Liver (tissue), 8 donors: ENCODE measurements at regions not wholly inside any gene's neighbourhood (a gene's known extent, or its start where the extent isn't known, plus 50 kb on each side); places are given as distances from the start of the nearest gene placed in this dataset.

Source experiments
- DNase-seq: peaks from one replicate; pipeline ENCODE4 v3.0.0-alpha.2; 2017; ENCODE audit warnings: low spot score
- H3K27ac ChIP-seq, 2 donors: one replicate each; pipeline ENCODE4 v1.7.0; 2013; ENCODE audit warnings: inconsistent platforms in 2 of 2, low read length in 2 of 2, control low read depth in 1 of 2, low read depth in 1 of 2, mild to moderate bottlenecking in 1 of 2
- H3K27me3 ChIP-seq, 4 donors: one replicate each; pipeline versions ENCODE4 v1.6.1 to v1.7.0; 2013; ENCODE audit warnings: low read length in 3 of 4, inconsistent platforms in 1 of 4, mild to moderate bottlenecking in 1 of 4, moderate library complexity in 1 of 4; ENCODE audit not compliant: control insufficient read depth in 4 of 4, insufficient read depth in 4 of 4
- H3K36me3 ChIP-seq, 4 donors: one replicate each; pipeline versions ENCODE4 v1.6.1 to v1.7.0; 2013; ENCODE audit warnings: low read length in 3 of 4, mild to moderate bottlenecking in 3 of 4, low read depth in 1 of 4, moderate library complexity in 1 of 4; ENCODE audit not compliant: control insufficient read depth in 4 of 4, insufficient read depth in 3 of 4
- H3K4me1 ChIP-seq, 4 donors: one replicate each; pipeline versions ENCODE4 v1.6.1 to v1.7.0; 2013; ENCODE audit warnings: low read length in 3 of 4, mild to moderate bottlenecking in 3 of 4, moderate library complexity in 1 of 4; ENCODE audit not compliant: control insufficient read depth in 4 of 4, insufficient read depth in 4 of 4
- H3K4me3 ChIP-seq, 3 donors: one replicate each; pipeline versions ENCODE4 v1.6.1 to v1.7.0; 2013; ENCODE audit warnings: low read length in 3 of 3, control low read depth in 1 of 3, low read depth in 1 of 3, mild to moderate bottlenecking in 1 of 3
- H3K9ac ChIP-seq, 2 donors: one replicate each; pipeline ENCODE4 v1.7.0; 2013; ENCODE audit warnings: low read length in 2 of 2, mild to moderate bottlenecking in 2 of 2, moderate library complexity in 2 of 2, control low read depth in 1 of 2, low read depth in 1 of 2
- H3K9me3 ChIP-seq, 4 donors: one replicate each; pipeline versions ENCODE4 v1.6.1 to v1.7.0; 2013; ENCODE audit warnings: low read length in 3 of 4; ENCODE audit not compliant: control insufficient read depth in 4 of 4
- EGR1 ChIP-seq, 2 donors: IDR thresholded peaks; 2 replicates each; pipeline ENCODE4 v1.6.1; 2016 to 2018; ENCODE audit warnings: antibody characterized with exemption in 2 of 2, low read depth in 2 of 2
- GABPA ChIP-seq, 2 donors: IDR thresholded peaks in 1 of 2; conservative IDR thresholded peaks in 1 of 2; 2 replicates each; pipeline ENCODE4 v1.6.1; 2016; ENCODE audit warnings: antibody characterized with exemption in 2 of 2, mild to moderate bottlenecking in 1 of 2, moderate library complexity in 1 of 2
- JUND ChIP-seq, 2 donors: IDR thresholded peaks; 2 replicates each; pipeline ENCODE4 v1.6.1; 2016; ENCODE audit warnings: antibody characterized with exemption in 2 of 2
- NR2F2 ChIP-seq: IDR thresholded peaks from 2 replicates; pipeline ENCODE4 v1.6.1; 2016; ENCODE audit warnings: antibody characterized with exemption
- RXRA ChIP-seq, 2 donors: IDR thresholded peaks; 2 replicates each; pipeline ENCODE4 v1.6.1; 2017 to 2018; ENCODE audit warnings: antibody characterized with exemption in 2 of 2, mild to moderate bottlenecking in 1 of 2
- TAF1 ChIP-seq: conservative IDR thresholded peaks from 2 replicates; pipeline ENCODE4 v1.6.1; 2016; ENCODE audit warnings: antibody characterized with exemption, mild to moderate bottlenecking
- WGBS: extraction: QIAGEN DNeasy Blood & Tissue Kit; methylation state at CpG from one replicate; pipeline ENCODE4 v1.1.7; 2013; 5-methylcytosine and 5-hydroxymethylcytosine counted together
- TF ChIP-seq, protein P1 (sequence below): IDR thresholded peaks from 2 replicates; pipeline ENCODE4 v1.6.1; 2016; ENCODE audit warnings: antibody characterized with exemption, mild to moderate bottlenecking
- TF ChIP-seq, protein P2 (sequence below): fragments of 150-350 bp; IDR thresholded peaks from 2 replicates; pipeline ENCODE4 v1.5.1; 2017; ENCODE audit warnings: improper control_type of control experiment, low read depth, low read length; ENCODE audit not compliant: missing input control
- TF ChIP-seq, protein P3 (sequence below): IDR thresholded peaks from 2 replicates; pipeline ENCODE4 v1.6.1; 2016; ENCODE audit warnings: antibody characterized with exemption
- TF ChIP-seq, protein P4 (sequence below): IDR thresholded peaks from 2 replicates; pipeline ENCODE4 v1.6.1; 2016; ENCODE audit warnings: antibody characterized with exemption
- donor health status: healthy.
- donor health status: healthy.
- donor health status: healthy.
- donor health status: healthy.
- donor health status: healthy.

DNA sequence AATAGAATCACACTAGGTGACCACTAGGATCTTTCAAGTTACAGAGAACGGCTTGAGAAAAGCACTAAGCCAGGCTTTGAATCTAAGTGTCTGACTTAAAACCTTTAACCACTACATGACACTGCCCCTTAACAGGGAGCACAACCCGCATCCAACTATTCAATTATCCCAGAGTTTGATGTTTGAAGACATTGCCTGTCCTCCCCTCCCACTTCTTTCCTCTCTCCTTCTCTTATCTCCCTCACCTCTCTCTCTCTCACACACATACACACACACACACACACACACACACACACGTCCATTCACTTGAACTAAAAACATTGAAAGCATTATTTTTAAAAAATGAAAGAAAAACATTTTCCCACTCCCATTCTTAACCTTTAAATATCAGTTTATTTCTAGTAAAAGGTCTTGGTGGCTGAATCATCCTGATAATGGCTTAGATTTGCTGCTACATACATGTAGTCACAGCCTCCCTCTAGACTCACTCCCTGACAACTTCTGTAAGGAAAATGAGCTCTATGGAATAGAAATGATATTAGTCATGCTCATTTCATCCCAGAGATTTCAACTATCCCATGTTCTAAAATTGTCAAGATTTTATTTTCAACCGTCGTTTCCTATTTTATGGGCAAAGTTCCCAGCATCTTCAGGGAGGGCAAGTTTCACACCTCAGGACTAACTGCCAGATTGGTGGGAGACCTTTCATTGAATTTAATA, 53.5 kb upstream of the RAP1B start:
- no peak overlapping the region for H3K27ac ChIP-seq
- 65% methylated on average over 5 of the region's 5 CpGs for WGBS
- H3K4me1 ChIP-seq: no peaks in the 10 kb centered on the region
- DNase-seq: no peak
- TF ChIP-seq JUND (IDR thresholded peaks at IDR 0.05) (no peak), TAF1 (no peak)
- H3K9ac ChIP-seq: no peak overlapping the region
- no peaks in the 10 kb centered on the region for H3K36me3 ChIP-seq
- no peak overlapping the region for H3K4me3 ChIP-seq
- H3K9me3 ChIP-seq: no peaks in the 10 kb centered on the region
- H3K27me3 ChIP-seq: no peaks in the 10 kb centered on the region

DNA sequence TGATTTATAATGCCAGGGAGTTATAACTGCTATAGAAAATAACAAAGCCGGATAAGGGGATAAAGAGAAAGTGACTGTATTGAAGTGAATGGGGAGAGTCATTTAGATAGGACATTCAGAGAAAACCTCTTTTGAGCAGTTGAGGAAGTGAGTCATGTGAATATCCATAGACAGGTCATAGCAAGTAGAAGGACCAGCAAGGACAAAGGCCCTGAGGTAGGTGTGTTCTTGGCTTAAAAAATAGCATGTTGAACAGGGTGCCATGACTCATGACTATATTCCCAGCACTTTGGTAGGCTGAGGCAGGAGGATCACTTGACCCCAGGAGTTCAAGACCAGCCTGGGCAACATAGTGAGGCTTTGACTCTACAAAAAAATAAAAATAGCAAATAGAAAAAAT, 51.5 kb upstream of the RAP1B start:
- H3K27ac ChIP-seq: no peak overlapping the region

More for the DNA sequence above, 51.5 kb upstream of the RAP1B start:
- TF ChIP-seq TAF1 (no peak), GABPA (IDR thresholded peaks at IDR 0.05 in 1 of 2, conservative IDR thresholded peaks at IDR 0.05 in 1 of 2) (no peak), EGR1 (IDR thresholded peaks at IDR 0.05; ENCODE audit: low read depth in 2 of 2) (no peak), NR2F2 (no peak), RXRA (IDR thresholded peaks at IDR 0.05) (no peak)
- TF ChIP-seq, protein P1, sequence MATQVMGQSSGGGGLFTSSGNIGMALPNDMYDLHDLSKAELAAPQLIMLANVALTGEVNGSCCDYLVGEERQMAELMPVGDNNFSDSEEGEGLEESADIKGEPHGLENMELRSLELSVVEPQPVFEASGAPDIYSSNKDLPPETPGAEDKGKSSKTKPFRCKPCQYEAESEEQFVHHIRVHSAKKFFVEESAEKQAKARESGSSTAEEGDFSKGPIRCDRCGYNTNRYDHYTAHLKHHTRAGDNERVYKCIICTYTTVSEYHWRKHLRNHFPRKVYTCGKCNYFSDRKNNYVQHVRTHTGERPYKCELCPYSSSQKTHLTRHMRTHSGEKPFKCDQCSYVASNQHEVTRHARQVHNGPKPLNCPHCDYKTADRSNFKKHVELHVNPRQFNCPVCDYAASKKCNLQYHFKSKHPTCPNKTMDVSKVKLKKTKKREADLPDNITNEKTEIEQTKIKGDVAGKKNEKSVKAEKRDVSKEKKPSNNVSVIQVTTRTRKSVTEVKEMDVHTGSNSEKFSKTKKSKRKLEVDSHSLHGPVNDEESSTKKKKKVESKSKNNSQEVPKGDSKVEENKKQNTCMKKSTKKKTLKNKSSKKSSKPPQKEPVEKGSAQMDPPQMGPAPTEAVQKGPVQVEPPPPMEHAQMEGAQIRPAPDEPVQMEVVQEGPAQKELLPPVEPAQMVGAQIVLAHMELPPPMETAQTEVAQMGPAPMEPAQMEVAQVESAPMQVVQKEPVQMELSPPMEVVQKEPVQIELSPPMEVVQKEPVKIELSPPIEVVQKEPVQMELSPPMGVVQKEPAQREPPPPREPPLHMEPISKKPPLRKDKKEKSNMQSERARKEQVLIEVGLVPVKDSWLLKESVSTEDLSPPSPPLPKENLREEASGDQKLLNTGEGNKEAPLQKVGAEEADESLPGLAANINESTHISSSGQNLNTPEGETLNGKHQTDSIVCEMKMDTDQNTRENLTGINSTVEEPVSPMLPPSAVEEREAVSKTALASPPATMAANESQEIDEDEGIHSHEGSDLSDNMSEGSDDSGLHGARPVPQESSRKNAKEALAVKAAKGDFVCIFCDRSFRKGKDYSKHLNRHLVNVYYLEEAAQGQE: no peak
- TF ChIP-seq, protein P2, sequence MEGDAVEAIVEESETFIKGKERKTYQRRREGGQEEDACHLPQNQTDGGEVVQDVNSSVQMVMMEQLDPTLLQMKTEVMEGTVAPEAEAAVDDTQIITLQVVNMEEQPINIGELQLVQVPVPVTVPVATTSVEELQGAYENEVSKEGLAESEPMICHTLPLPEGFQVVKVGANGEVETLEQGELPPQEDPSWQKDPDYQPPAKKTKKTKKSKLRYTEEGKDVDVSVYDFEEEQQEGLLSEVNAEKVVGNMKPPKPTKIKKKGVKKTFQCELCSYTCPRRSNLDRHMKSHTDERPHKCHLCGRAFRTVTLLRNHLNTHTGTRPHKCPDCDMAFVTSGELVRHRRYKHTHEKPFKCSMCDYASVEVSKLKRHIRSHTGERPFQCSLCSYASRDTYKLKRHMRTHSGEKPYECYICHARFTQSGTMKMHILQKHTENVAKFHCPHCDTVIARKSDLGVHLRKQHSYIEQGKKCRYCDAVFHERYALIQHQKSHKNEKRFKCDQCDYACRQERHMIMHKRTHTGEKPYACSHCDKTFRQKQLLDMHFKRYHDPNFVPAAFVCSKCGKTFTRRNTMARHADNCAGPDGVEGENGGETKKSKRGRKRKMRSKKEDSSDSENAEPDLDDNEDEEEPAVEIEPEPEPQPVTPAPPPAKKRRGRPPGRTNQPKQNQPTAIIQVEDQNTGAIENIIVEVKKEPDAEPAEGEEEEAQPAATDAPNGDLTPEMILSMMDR: no peak
- TF ChIP-seq, protein P3, sequence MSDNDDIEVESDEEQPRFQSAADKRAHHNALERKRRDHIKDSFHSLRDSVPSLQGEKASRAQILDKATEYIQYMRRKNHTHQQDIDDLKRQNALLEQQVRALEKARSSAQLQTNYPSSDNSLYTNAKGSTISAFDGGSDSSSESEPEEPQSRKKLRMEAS: no peak
- TF ChIP-seq, protein P4, sequence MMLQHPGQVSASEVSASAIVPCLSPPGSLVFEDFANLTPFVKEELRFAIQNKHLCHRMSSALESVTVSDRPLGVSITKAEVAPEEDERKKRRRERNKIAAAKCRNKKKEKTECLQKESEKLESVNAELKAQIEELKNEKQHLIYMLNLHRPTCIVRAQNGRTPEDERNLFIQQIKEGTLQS: no peak
- H3K27me3 ChIP-seq: no peaks in the 10 kb centered on the region
- no peak overlapping the region for H3K4me3 ChIP-seq
- no peaks in the 10 kb centered on the region for H3K36me3 ChIP-seq
- H3K4me1 ChIP-seq: no peaks in the 10 kb centered on the region
- no peak overlapping the region for H3K9ac ChIP-seq
- no peaks in the 10 kb centered on the region for H3K9me3 ChIP-seq
- WGBS: 90% methylated on average over 1 of the region's 1 CpG
- DNase-seq: no peak
